ENCODE measurements at regions not wholly inside any gene's neighbourhood (a gene's known extent, or its start where the extent isn't known, plus 50 kb on each side); places are given as distances from the start of the nearest gene placed in this dataset.

- TF ChIP-seq CTCF (IDR thresholded peaks at IDR 0.05; ENCODE audit: insufficient read depth, low read depth, low read length) (no peak), EZH2 (IDR thresholded peaks at IDR 0.05; ENCODE audit: insufficient read depth, low read length) (no peak)
These were observed 435.3 kb downstream of the TUSC7 start for GRCh38 chr3:117144853-117145252.

All from astrocyte (in vitro differentiated cells and primary cell).